GM23338 (cell line): ENCODE measurements at regions not wholly inside any gene's neighbourhood (a gene's known extent, or its start where the extent isn't known, plus 50 kb on each side); places are given as distances from the start of the nearest gene placed in this dataset.
A peak's percentile ranks its signal among the peaks of the same experiment; 100 is the strongest.

Experiments used
- ATAC-seq: fragments of 200-7000 bp; cut with Tn5 transposase; 3 replicates; pipeline ENCODE4 v1.9.1; 2020
- DNase-seq: peaks from one replicate; pipeline ENCODE4 v3.0.0-alpha.2; 2015; ENCODE audit warnings: low spot score
- H2AFZ ChIP-seq: fragments of 200-600 bp; sonication (generic); 2 replicates; pipeline ENCODE4 v1.8.0; 2016; ENCODE audit warnings: antibody characterized with exemption, mild to moderate bottlenecking, moderate library complexity
- H3F3A ChIP-seq: fragments of 200-600 bp; sonication (generic); replicated peaks from 2 replicates; pipeline ENCODE4 v1.8.0; 2017; ENCODE audit warnings: antibody characterized with exemption, mixed run types, low read depth
- H3K27ac ChIP-seq: fragments of 200-600 bp; sonication (generic); 2 replicates; pipeline ENCODE4 v1.6.1; 2016; ENCODE audit warnings: low read depth
- H3K27me3 ChIP-seq: fragments of 200-600 bp; sonication (generic); 2 replicates; pipeline ENCODE4 v1.8.0; 2016; ENCODE audit warnings: mild to moderate bottlenecking, mixed run types, moderate library complexity; ENCODE audit not compliant: insufficient read depth
- H3K36me3 ChIP-seq: fragments of 200-600 bp; sonication (generic); 2 replicates; pipeline ENCODE4 v1.8.0; 2016; ENCODE audit warnings: mild to moderate bottlenecking; ENCODE audit not compliant: insufficient read depth
- H3K4me1 ChIP-seq: fragments of 200-600 bp; sonication (generic); 2 replicates; pipeline ENCODE4 v1.8.0; 2016; ENCODE audit warnings: mild to moderate bottlenecking, moderate library complexity; ENCODE audit not compliant: insufficient read depth
- H3K4me2 ChIP-seq: fragments of 200-600 bp; sonication (generic); 2 replicates; pipeline ENCODE4 v1.7.1; 2017; ENCODE audit warnings: mixed run types
- H3K4me3 ChIP-seq: fragments of 200-600 bp; sonication (generic); 2 replicates; pipeline ENCODE4 v1.6.1; 2016; ENCODE audit warnings: mixed run types
- H3K79me2 ChIP-seq: fragments of 200-600 bp; sonication (generic); replicated peaks from 2 replicates; pipeline ENCODE4 v1.8.0; 2017; ENCODE audit warnings: mild to moderate bottlenecking; ENCODE audit not compliant: insufficient read depth
- H3K9me2 ChIP-seq: fragments of 200-600 bp; sonication (generic); 2 replicates; pipeline ENCODE4 v1.8.0; 2017; ENCODE audit not compliant: insufficient read depth
- H4K20me1 ChIP-seq: fragments of 200-600 bp; sonication (generic); replicated peaks from 2 replicates; pipeline ENCODE4 v1.8.0; 2017; ENCODE audit warnings: mild to moderate bottlenecking; ENCODE audit not compliant: insufficient read depth
- H3K27ac Mint-ChIP-seq: 2 replicates; pipeline ENCODE4 v1.8.0; 2020; ENCODE audit warnings: inconsistent platforms, mild to moderate bottlenecking, moderate library complexity, mixed read lengths
- H3K27me3 Mint-ChIP-seq: 3 replicates; pipeline ENCODE4 v1.8.0; 2022; ENCODE audit warnings: low read depth, mild to moderate bottlenecking, moderate library complexity, mixed read lengths, inconsistent platforms; ENCODE audit not compliant: insufficient read depth, poor library complexity
- H3K36me3 Mint-ChIP-seq: 3 replicates; pipeline ENCODE4 v1.8.0; 2021; ENCODE audit warnings: low read depth, mild to moderate bottlenecking, inconsistent platforms, moderate library complexity, mixed read lengths
- H3K4me1 Mint-ChIP-seq: 3 replicates; pipeline ENCODE4 v1.8.0; 2020; ENCODE audit warnings: mild to moderate bottlenecking, inconsistent platforms, mixed read lengths
- H3K4me3 Mint-ChIP-seq: 3 replicates; pipeline ENCODE4 v1.8.0; 2021; ENCODE audit warnings: moderate library complexity, mild to moderate bottlenecking, inconsistent platforms, mixed read lengths
- H3K9me3 Mint-ChIP-seq: 3 replicates; pipeline ENCODE4 v1.8.0; 2020; ENCODE audit warnings: moderate library complexity, mild to moderate bottlenecking, inconsistent platforms, mixed read lengths
- CREB1 ChIP-seq: fragments of 250-450 bp; sonication (Bioruptor Pico); IDR thresholded peaks from 2 replicates; pipeline ENCODE4 v1.5.0; 2020; ENCODE audit warnings: low read depth, mild to moderate bottlenecking, moderate library complexity
- CTCF ChIP-seq, 2 experiments: fragments of 200-600 bp in 1 of 2; sonication (generic) in 1 of 2; conservative IDR thresholded peaks; 2 replicates each; pipeline versions ENCODE4 v1.5.1 to v1.6.1; 2016 to 2017; ENCODE audit warnings: antibody characterized with exemption in 2 of 2, low read depth in 2 of 2, mild to moderate bottlenecking in 2 of 2, moderate library complexity in 1 of 2
- ETS1 ChIP-seq: IDR thresholded peaks from 2 replicates; pipeline ENCODE4 v1.6.1; 2016; ENCODE audit warnings: antibody characterized with exemption
- EZH2phosphoT487 ChIP-seq: fragments of 200-600 bp; sonication (generic); IDR thresholded peaks from one replicate; pipeline ENCODE4 v1.8.1; 2018; ENCODE audit warnings: antibody characterized with exemption; ENCODE audit not compliant: unreplicated experiment
- JUNB ChIP-seq: IDR thresholded peaks from one replicate; pipeline ENCODE4 v1.6.1; 2016; ENCODE audit warnings: antibody characterized with exemption; ENCODE audit not compliant: unreplicated experiment
- NANOG ChIP-seq: IDR thresholded peaks from 2 replicates; pipeline ENCODE4 v1.6.1; 2016; ENCODE audit warnings: antibody characterized with exemption, borderline replicate concordance
- POLR2AphosphoS5 ChIP-seq: IDR thresholded peaks from 2 replicates; pipeline ENCODE4 v1.6.1; 2016; ENCODE audit warnings: antibody characterized with exemption, low read depth
- STAT1 ChIP-seq: IDR thresholded peaks from one replicate; pipeline ENCODE4 v1.6.1; 2016; ENCODE audit warnings: antibody characterized with exemption; ENCODE audit not compliant: unreplicated experiment
- ZNF114 ChIP-seq: fragments of 250-450 bp; sonication (Bioruptor Pico); IDR thresholded peaks from 2 replicates; pipeline ENCODE4 v1.5.0; 2020; ENCODE audit warnings: mild to moderate bottlenecking, moderate library complexity
- ZNF331 ChIP-seq: fragments of 250-450 bp; sonication (Bioruptor Pico); IDR thresholded peaks from 2 replicates; pipeline ENCODE4 v1.5.0; 2020; ENCODE audit warnings: low read depth, mild to moderate bottlenecking, moderate library complexity
- ZNF462 ChIP-seq: fragments of 250-450 bp; sonication (Bioruptor Pico); IDR thresholded peaks from 2 replicates; pipeline ENCODE4 v1.5.0; 2020; ENCODE audit warnings: mild to moderate bottlenecking, moderate library complexity

GRCh38 chr6:126127659-126128058, 141.3 kb downstream of the TRMT11 start:
- Mint-ChIP-seq H3K27ac (no peak overlapping the region), H3K4me1 (no peaks in the 10 kb centered on the region; the same call in 1 of the 3 replicates), H3K36me3 (no peaks in the 10 kb centered on the region), H3K9me3 (no peaks in the 10 kb centered on the region), H3K4me3 (no peak overlapping the region), H3K27me3 (no peaks in the 10 kb centered on the region)
- no peak overlapping the region for H3K4me3 ChIP-seq
- ATAC-seq (no peak; the same call in 2 of the 3 replicates), DNase-seq (peak; percentile 34)
- H3K4me1 ChIP-seq: peaks cover 11% of the 10 kb centered on the region
- no peak overlapping the region for H3K4me2 ChIP-seq
- no peaks in the 10 kb centered on the region for H3K36me3 ChIP-seq
- H3F3A ChIP-seq: no peaks in the 10 kb centered on the region
- TF ChIP-seq CTCF (conservative IDR thresholded peaks at IDR 0.05; ENCODE audit: low read depth in 2 of 2) (peak; percentile 37 to 62; a peak in 3 of 4 replicates), ZNF114 (no peak)
- H3K27ac ChIP-seq: no peak overlapping the region
- no peaks in the 10 kb centered on the region for H3K79me2 ChIP-seq
- no peaks in the 10 kb centered on the region for H3K27me3 ChIP-seq
- no peak overlapping the region for H2AFZ ChIP-seq
- H4K20me1 ChIP-seq: no peaks in the 10 kb centered on the region
- no peaks in the 10 kb centered on the region for H3K9me2 ChIP-seq

GRCh38 chr6:126131246-126131645, 144.9 kb downstream of the TRMT11 start:
- Mint-ChIP-seq H3K9me3 (0 out of 3 replicates have a peak, but pooled peaks cover 11% of the 10 kb centered on the region), H3K27me3 (no peaks in the 10 kb centered on the region), H3K27ac (no peak overlapping the region; the same call in 1 of the 2 replicates), H3K36me3 (peaks cover 16% of the 10 kb centered on the region; the same call in 2 of the 3 replicates), H3K4me1 (no peaks in the 10 kb centered on the region; the same call in 1 of the 3 replicates), H3K4me3 (no peak overlapping the region)
- Histone ChIP-seq H3K4me1 (peaks cover 11% of the 10 kb centered on the region), H3K27ac (no peak overlapping the region), H2AFZ (no peak overlapping the region), H3K27me3 (no peaks in the 10 kb centered on the region), H4K20me1 (no peaks in the 10 kb centered on the region), H3F3A (no peaks in the 10 kb centered on the region), H3K36me3 (no peaks in the 10 kb centered on the region), H3K4me2 (no peak overlapping the region), H3K9me2 (no peaks in the 10 kb centered on the region), H3K4me3 (no peak overlapping the region), H3K79me2 (no peaks in the 10 kb centered on the region)
- peak; percentile 22 for DNase-seq
- ATAC-seq: no peak
- TF ChIP-seq ETS1 (no peak), CREB1 (no peak), ZNF114 (no peak), CTCF (conservative IDR thresholded peaks at IDR 0.05; ENCODE audit: low read depth in 2 of 2) (no peak), POLR2AphosphoS5 (no peak), ZNF331 (CRISPR knock-in tag) (no peak), ZNF462 (CRISPR knock-in tag) (no peak), EZH2phosphoT487 (no peak), STAT1 (no peak), NANOG (no peak), JUNB (no peak)
